Activated CD4-positive, alpha-beta memory T cell treated with anti-CD3 and anti-CD28 coated beads for 36 hours (primary cell): ENCODE measurements at regions not wholly inside any gene's neighbourhood (a gene's known extent, or its start where the extent isn't known, plus 50 kb on each side); places are given as distances from the start of the nearest gene placed in this dataset.

Experiments used
- CTCF ChIA-PET: fragments of 350-600 bp; sonication (Branson Sonifier 250); formaldehyde crosslinking; loops from one replicate; lab custom pipeline; 2021; ENCODE audit warnings: antibody characterized with exemption, inconsistent platforms; lab: Charles Lee
- POLR2A ChIA-PET: fragments of 350-600 bp; sonication (Branson Sonifier 250); formaldehyde crosslinking; loops from one replicate; lab custom pipeline; 2021; ENCODE audit warnings: antibody characterized with exemption; lab: Charles Lee
- DNase-seq: peaks from one replicate; pipeline ENCODE4 v3.0.0-alpha.2; 2020
- H3K27ac Mint-ChIP-seq: one replicate; pipeline ENCODE4 v1.8.0; 2021; ENCODE audit warnings: mixed read lengths
- H3K27me3 Mint-ChIP-seq: one replicate; pipeline ENCODE4 v1.8.0; 2021; ENCODE audit warnings: mixed read lengths
- H3K36me3 Mint-ChIP-seq: one replicate; pipeline ENCODE4 v1.8.0; 2021; ENCODE audit warnings: mixed read lengths
- H3K4me1 Mint-ChIP-seq: one replicate; pipeline ENCODE4 v1.8.0; 2021; ENCODE audit warnings: low read depth, mixed read lengths
- H3K4me3 Mint-ChIP-seq: one replicate; pipeline ENCODE4 v1.8.0; 2021; ENCODE audit warnings: mild to moderate bottlenecking, mixed read lengths
- H3K9me3 Mint-ChIP-seq: one replicate; pipeline ENCODE4 v1.8.0; 2021; ENCODE audit warnings: mixed read lengths
- intact Hi-C: fragments of 100-400 bp; cut with micrococcal nuclease; formaldehyde crosslinking; loops from one replicate; pipeline ENCODE4 v1.15.1; 2023

GRCh38 chr18:45253973-45254708, 361.1 kb upstream of the SLC14A2 start:
- ChIA-PET POLR2A (no interaction called here), CTCF (no interaction called here)
- Mint-ChIP-seq H3K27ac (no peak overlapping the region), H3K36me3 (no peaks in the 10 kb centered on the region), H3K4me1 (no peaks in the 10 kb centered on the region), H3K9me3 (no peaks in the 10 kb centered on the region), H3K4me3 (no peak overlapping the region), H3K27me3 (peaks cover 8% of the 10 kb centered on the region)
- DNase-seq, result no peak
- intact Hi-C loops, result no loop called here

DNA sequence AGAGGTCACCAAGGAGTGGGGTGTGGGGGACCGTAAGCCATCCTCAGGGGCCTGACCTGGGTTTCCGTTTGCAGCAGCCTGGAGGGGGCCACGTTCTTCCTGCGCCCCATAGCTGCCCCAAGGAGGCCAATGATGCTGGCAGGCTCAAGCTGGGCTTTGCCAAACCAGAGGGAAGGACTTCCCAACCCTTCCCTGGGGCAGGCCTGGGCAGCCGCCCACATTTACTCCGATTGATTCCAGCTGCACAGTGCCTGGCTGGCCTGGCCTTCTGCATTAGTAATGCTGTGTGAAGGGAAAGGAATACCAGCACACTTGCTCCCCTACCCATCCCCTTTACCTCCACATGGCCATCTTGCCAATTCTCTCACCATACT, 360.6 kb upstream of the SLC14A2 start:
- peaks cover 8% of the 10 kb centered on the region for H3K27me3 Mint-ChIP-seq
- H3K4me3 Mint-ChIP-seq, result no peak overlapping the region
- no peak for DNase-seq
- H3K36me3 Mint-ChIP-seq, result no peaks in the 10 kb centered on the region
- H3K4me1 Mint-ChIP-seq, result no peaks in the 10 kb centered on the region
- H3K9me3 Mint-ChIP-seq, result no peaks in the 10 kb centered on the region
- ChIA-PET CTCF (no interaction called here), POLR2A (no interaction called here)
- no peak overlapping the region for H3K27ac Mint-ChIP-seq
- intact Hi-C loops, result no loop called here

DNA sequence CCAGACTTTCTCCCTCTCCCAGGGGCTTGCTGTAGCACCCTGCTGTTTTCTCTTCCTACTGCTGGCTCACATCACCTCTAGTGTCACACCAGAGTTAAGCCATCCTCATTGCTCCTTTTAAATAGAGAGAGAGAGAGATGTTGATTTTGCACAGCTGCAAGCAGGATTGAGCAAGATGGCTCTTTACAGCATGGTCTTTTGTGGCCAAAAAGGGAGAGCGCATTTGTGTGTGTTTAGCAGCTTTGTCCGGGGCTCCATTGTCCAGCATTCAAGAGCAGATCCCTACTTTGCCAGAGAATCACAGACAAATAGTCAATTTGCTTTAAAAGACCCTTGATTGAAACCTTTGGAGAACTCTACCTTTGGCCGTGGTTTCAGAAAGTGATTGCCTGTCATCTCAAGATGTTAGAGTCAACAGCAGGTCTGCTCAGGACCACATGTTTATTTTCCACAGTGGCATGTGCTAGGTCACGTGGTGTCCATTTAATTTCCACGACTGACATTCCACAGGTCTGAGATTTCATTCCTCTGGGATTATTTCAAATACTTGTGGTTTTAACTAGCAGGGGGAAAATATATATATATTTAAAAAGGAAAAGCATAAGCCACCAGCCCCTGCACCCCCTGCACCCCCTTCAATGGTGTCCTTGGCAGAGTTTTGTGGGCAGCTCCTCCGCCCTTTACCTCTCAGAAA, 359.9 kb upstream of the SLC14A2 start:
- DNase-seq, result no peak
- H3K9me3 Mint-ChIP-seq, result no peaks in the 10 kb centered on the region
- peaks cover 8% of the 10 kb centered on the region for H3K27me3 Mint-ChIP-seq
- no peaks in the 10 kb centered on the region for H3K4me1 Mint-ChIP-seq
- intact Hi-C loops, result no loop called here
- no peaks in the 10 kb centered on the region for H3K36me3 Mint-ChIP-seq
- CTCF ChIA-PET, result no interaction called here
- POLR2A ChIA-PET, result no interaction called here
- no peak overlapping the region for H3K4me3 Mint-ChIP-seq
- H3K27ac Mint-ChIP-seq, result no peak overlapping the region

GRCh38 chr18:45260125-45260524, 355.2 kb upstream of the SLC14A2 start:
- H3K27me3 Mint-ChIP-seq, result peaks cover 6% of the 10 kb centered on the region
- no peaks in the 10 kb centered on the region for H3K4me1 Mint-ChIP-seq
- ChIA-PET CTCF (no interaction called here), POLR2A (no interaction called here)
- intact Hi-C loops, result no loop called here
- H3K36me3 Mint-ChIP-seq, result no peaks in the 10 kb centered on the region
- no peaks in the 10 kb centered on the region for H3K9me3 Mint-ChIP-seq
- no peak for DNase-seq
- no peak overlapping the region for H3K27ac Mint-ChIP-seq
- H3K4me3 Mint-ChIP-seq, result no peak overlapping the region

DNA sequence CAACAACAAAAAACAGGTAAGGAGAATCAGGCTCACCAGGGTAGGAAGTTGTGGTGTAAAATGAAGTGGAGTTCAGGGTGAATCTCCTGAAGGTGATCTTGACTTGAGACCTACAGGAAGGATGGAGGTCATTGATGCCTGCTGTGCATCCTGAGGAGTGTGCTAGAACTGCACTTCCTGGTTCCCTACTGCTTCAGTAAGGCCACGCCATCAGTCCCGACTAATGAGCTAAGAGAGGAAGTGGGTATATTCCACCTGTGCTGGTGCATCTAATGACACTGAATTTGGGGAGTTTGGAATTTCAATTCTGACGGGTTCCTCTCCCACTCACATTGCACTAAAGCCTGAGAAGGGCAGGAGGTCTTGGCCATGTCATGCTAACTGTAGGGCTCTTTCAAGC, 349.3 kb upstream of the SLC14A2 start:
- H3K4me3 Mint-ChIP-seq, result no peak overlapping the region
- no peaks in the 10 kb centered on the region for H3K36me3 Mint-ChIP-seq
- H3K4me1 Mint-ChIP-seq, result no peaks in the 10 kb centered on the region
- CTCF ChIA-PET, result interaction anchor here (2.2 kb wide), 1 partner anchor 10 kb away, joined by 13 read pairs; no protein-coding TSS in a partner anchor
- H3K27me3 Mint-ChIP-seq, result no peaks in the 10 kb centered on the region
- no peak for DNase-seq
- POLR2A ChIA-PET, result no interaction called here
- no peak overlapping the region for H3K27ac Mint-ChIP-seq
- intact Hi-C loops, result no loop called here
- H3K9me3 Mint-ChIP-seq, result no peaks in the 10 kb centered on the region

GRCh38 chr18:45267622-45268021, 347.7 kb upstream of the SLC14A2 start:
- H3K27ac Mint-ChIP-seq, result no peak overlapping the region
- CTCF ChIA-PET, result interaction anchor here (2.2 kb wide), 1 partner anchor 8 kb away, joined by 13 read pairs; no protein-coding TSS in a partner anchor
- no peaks in the 10 kb centered on the region for H3K9me3 Mint-ChIP-seq

DNA sequence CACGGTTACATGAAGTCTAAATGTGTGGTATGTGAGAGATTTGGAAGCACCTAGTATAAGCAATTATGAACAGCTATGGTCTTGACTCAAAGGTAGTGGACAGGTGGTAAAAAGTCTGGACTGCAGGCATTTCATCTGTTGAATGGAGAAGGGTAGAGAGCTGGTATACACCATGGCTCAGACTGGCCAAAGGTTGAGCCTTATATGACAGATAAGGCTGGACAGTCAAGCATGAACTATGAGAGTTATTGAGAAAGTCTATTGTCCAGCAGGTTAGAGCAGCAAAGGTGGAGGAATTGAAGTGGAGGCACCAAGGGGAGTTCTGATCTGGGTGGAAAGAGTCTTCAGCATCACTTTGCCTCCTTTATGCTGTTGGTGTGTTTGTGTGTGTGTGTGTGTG, 346.7 kb upstream of the SLC14A2 start:
- intact Hi-C loops, result no loop called here
- DNase-seq, result no peak
- Mint-ChIP-seq H3K4me3 (no peak overlapping the region), H3K27ac (no peak overlapping the region), H3K36me3 (no peaks in the 10 kb centered on the region), H3K27me3 (no peaks in the 10 kb centered on the region), H3K9me3 (no peaks in the 10 kb centered on the region), H3K4me1 (no peaks in the 10 kb centered on the region)
- ChIA-PET CTCF (no interaction called here), POLR2A (no interaction called here)

More at GRCh38 chr18:45267622-45268021, 347.7 kb upstream of the SLC14A2 start:
- Mint-ChIP-seq H3K27me3 (no peaks in the 10 kb centered on the region), H3K4me1 (no peaks in the 10 kb centered on the region), H3K36me3 (no peaks in the 10 kb centered on the region), H3K4me3 (no peak overlapping the region)
- no peak for DNase-seq
- POLR2A ChIA-PET, result no interaction called here
- intact Hi-C loops, result no loop called here

GRCh38 chr18:45270289-45270771, 344.9 kb upstream of the SLC14A2 start:
- Mint-ChIP-seq H3K9me3 (peaks cover 1% of the 10 kb centered on the region), H3K4me3 (no peak overlapping the region), H3K27me3 (no peaks in the 10 kb centered on the region), H3K4me1 (no peaks in the 10 kb centered on the region), H3K36me3 (no peaks in the 10 kb centered on the region), H3K27ac (no peak overlapping the region)
- ChIA-PET CTCF (no interaction called here), POLR2A (no interaction called here)
- DNase-seq, result no peak
- intact Hi-C loops, result no loop called here

GRCh38 chr18:45274026-45274425, 341.2 kb upstream of the SLC14A2 start:
- ChIA-PET POLR2A (no interaction called here), CTCF (interaction anchor here (1.5 to 3.7 kb wide), 2 partner anchors 10 to 111 kb away, joined by 4 to 36 read pairs; no protein-coding TSS in a partner anchor)
- no peak for DNase-seq
- H3K36me3 Mint-ChIP-seq, result no peaks in the 10 kb centered on the region
- no peak overlapping the region for H3K27ac Mint-ChIP-seq
- no peaks in the 10 kb centered on the region for H3K4me1 Mint-ChIP-seq
- H3K4me3 Mint-ChIP-seq, result no peak overlapping the region
- intact Hi-C loops, result no loop called here
- no peaks in the 10 kb centered on the region for H3K27me3 Mint-ChIP-seq
- peaks cover 3% of the 10 kb centered on the region for H3K9me3 Mint-ChIP-seq

DNA sequence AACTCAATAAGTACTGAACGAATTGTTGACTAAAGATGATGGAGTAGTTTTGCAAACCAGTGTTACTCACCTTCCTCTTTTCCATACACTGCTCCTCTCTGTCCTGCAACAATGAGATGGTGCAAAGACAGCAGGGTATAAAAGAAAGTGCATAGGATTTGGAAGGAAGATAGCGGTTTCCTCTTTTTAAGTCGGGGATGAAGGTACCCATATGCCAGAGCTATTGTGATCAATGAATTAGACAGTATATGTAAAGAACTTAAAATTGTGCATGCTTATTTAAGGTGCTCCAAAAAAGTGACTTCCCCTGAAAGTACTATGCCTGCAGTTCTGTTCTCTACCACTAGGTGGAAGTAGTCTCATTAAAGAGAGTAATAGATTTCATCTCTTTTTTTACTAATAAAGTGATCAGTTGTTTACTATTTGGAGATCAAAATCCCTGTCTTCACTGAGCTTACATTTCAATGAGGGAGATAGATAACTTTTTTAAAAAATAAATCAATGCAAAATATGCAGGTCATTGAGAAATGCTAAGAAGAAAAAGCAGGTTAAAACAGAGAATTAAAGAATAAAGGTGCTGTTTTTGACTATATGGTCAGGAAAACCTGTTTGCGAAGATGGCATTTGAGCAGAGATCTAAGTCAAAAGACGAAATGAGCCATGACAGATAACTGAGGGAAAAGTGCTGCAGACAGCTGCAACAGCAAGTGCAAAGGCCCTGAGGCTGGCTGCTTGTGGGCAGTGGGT, 339.7 kb upstream of the SLC14A2 start:
- no peak overlapping the region for H3K4me3 Mint-ChIP-seq
- POLR2A ChIA-PET, result no interaction called here

DNA sequence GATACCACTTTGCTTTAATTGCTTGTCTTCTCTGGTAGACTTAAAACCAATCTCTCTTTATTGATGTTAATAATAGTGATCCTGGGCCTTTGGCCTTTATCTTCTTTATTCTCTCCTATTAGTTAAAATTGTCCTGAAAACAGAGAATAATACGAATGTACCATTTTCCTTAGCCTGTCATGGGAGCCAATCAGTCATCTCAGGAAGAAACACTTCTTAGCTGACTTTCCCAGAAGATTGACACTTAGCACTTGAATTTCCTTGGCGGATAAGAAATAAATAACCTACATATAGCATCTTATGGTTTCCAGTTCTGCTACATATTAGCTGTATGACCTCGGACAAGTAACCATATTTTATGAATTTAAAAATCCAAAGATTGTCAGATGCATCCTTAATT, 338.4 kb upstream of the SLC14A2 start:
- Mint-ChIP-seq H3K27me3 (peaks cover 3% of the 10 kb centered on the region), H3K27ac (no peak overlapping the region), H3K9me3 (peaks cover 3% of the 10 kb centered on the region), H3K36me3 (no peaks in the 10 kb centered on the region), H3K4me3 (no peak overlapping the region), H3K4me1 (no peaks in the 10 kb centered on the region)
- DNase-seq, result no peak
- intact Hi-C loops, result no loop called here
- ChIA-PET CTCF (interaction anchor here (1.0 to 3.7 kb wide), 7 partner anchors 8 to 386 kb away, joined by 3 to 36 read pairs (median 3); no protein-coding TSS in a partner anchor), POLR2A (no interaction called here)

More for the DNA sequence above, 339.7 kb upstream of the SLC14A2 start:
- intact Hi-C loops, result loop anchor here (1.0 kb wide), 1 partner anchor 109 kb away; no protein-coding TSS in a partner anchor
- Mint-ChIP-seq H3K27ac (no peak overlapping the region), H3K27me3 (no peaks in the 10 kb centered on the region), H3K9me3 (peaks cover 3% of the 10 kb centered on the region), H3K36me3 (no peaks in the 10 kb centered on the region), H3K4me1 (no peaks in the 10 kb centered on the region)
- CTCF ChIA-PET, result interaction anchor here (0.6 to 3.7 kb wide), 10 partner anchors 9 to 387 kb away, joined by 3 to 36 read pairs (median 3); no protein-coding TSS in a partner anchor
- no peak for DNase-seq

GRCh38 chr18:45277908-45278307, 337.4 kb upstream of the SLC14A2 start:
- intact Hi-C loops, result no loop called here

More at GRCh38 chr18:45277908-45278307, 337.4 kb upstream of the SLC14A2 start:
- CTCF ChIA-PET, result no interaction called here
- Mint-ChIP-seq H3K9me3 (peaks cover 3% of the 10 kb centered on the region), H3K27me3 (peaks cover 3% of the 10 kb centered on the region), H3K4me3 (no peak overlapping the region), H3K36me3 (no peaks in the 10 kb centered on the region), H3K27ac (no peak overlapping the region), H3K4me1 (no peaks in the 10 kb centered on the region)
- POLR2A ChIA-PET, result no interaction called here
- no peak for DNase-seq
